ENCODE measurements at regions not wholly inside any gene's neighbourhood (a gene's known extent, or its start where the extent isn't known, plus 50 kb on each side); places are given as distances from the start of the nearest gene placed in this dataset.

GRCh38 chr2:126542247-126542646 is 113.7 kb upstream of the GYPC start:
- no peak for DNase-seq (ENCODE audit: low read depth, low spot score)

DNA sequence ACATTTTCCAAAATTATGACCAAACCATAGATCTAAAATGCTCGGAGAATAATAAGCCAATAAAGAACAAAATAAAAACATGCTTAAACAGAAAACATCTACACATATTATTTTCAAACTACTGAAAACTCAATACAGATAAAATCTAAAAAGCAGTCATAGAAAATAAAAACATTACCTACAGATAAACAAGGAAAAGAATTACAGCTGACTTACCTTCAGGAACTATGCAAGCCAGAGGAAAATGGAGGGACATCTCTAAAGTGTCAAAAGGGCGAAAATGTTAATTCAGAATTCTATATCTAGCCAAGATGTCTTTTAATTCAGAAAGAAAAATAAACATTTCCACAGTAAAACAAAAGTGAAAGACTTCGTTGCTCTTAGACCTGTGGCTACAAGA is 112.9 kb upstream of the GYPC start:
- no peak for DNase-seq (ENCODE audit: low read depth, low spot score)

DNA sequence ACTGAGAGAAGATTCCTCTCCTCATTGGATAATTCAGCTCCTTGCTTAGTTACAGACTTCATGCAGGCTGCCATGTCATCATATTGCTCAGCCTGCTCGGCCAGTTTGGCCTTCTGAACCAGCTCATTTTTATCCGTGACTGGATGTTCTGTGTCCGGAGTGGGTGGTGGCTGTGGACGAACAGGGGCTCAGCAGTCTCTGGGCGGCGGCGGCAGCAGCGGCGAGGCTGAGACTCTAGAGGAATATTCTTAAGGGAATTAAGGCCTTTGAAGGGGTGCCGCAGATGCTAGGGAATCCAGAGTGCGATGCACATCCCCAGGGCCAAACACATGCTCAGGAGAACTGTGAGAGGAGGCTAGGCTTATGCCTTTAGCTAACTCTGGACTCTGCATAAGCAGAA is 97.9 kb upstream of the GYPC start:
- DNase-seq (ENCODE audit: low read depth, low spot score), result no peak

- DNase-seq (ENCODE audit: low read depth, low spot score), result no peak
Observed at GRCh38 chr2:126568734-126569133, 87.2 kb upstream of the GYPC start.

GRCh38 chr2:126571403-126571802 is 84.6 kb upstream of the GYPC start:
- no peak for DNase-seq (ENCODE audit: low read depth, low spot score)

DNA sequence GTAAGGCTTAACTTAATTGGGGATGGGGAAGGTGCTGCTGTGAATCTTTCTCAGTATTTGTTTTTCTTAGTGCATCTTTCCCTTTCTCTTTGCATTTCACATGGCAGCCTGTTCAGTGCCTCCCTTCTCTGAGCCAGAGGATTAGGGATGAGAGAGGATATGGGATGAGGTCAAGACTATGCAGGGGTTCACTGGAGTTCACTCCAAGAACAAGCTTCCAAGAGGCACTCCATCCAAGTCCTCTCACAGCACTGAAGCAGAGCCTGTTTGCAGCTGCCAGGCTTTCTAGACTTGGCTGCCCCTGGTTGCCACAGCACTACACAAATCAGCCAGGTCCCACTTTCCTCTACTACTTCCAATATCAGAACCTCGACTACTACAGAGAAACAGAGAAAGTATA is 80.3 kb upstream of the GYPC start:
- DNase-seq (ENCODE audit: low read depth, low spot score), result no peak

DNA sequence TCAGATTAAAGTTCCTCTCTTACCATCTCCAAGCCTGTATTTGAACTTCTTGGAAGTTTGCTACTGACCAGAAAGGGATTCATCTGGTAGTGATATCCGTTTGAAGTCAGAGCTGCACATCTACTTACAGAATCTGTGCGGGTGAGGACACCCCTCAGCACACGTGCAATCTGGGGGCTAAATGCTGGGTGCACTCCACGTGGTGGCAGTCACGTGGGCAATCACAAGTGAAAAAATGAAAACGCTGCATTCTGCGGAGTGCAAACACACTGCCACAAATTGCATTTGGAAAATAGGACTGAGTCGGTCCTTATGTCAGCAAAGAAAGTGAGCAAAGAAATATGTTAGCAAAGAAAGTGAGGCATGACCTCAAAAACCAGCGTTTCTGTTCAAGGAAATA is 76.1 kb upstream of the GYPC start:
- DNase-seq (ENCODE audit: low read depth, low spot score), result no peak

DNA sequence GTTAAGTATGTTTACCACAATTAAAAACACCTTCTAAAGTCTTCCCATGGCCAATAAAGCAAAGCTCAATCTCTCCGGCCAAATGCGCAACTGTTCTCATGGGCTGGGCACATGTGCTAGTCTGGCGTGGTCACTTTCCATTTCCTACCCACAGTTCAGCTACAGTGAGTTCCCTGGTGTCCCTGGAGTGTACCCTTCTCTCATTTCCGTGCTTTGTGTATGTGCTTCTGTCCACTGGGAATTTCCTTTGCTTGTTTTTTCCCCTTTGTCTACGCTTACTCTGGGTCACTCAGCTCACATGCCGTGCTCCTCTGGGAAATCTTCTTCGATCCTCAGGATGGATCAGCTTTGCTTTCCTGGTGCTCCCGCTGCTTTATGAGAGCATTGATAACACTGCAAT is 69.6 kb upstream of the GYPC start:
- no peak for DNase-seq (ENCODE audit: low read depth, low spot score)

DNA sequence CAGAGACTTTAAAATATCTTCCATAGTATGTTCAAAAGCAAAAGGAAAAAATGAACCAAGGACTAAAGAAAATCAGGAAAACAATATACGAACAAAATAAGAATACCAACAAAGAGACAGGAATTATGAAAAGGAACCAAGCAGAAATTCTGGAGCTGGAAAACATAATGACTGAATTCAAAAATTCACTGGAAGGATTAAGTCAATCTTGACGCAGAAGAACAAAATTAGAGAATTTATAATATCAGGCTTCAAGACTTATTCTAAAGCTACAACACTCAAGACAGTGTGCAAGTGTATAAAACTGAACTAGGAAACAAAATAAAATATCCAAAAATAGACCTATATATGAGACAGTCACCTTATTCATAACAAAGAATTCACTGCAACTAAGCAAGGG is 56.9 kb upstream of the GYPC start:
- DNase-seq (ENCODE audit: low read depth, low spot score), result no peak

DNA sequence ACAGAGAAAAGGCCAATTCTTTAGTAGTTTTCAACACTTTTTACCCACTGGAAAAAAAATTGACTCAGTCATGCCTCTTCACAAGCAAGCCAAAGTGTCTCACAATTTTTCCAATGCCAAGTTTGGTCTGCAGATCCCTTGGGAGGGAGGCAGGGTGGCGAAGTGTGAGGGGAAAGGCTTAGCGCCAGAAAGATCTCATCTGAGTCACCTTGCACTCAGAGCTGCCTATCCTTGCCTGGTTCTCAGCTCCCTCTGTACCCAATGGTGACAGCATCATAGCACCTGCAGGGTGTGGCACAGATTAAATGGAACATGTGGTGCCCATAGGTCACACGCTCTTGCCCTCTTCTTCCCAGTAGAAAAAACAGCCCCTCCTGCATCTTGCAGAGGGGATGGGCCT is 55.2 kb upstream of the GYPC start:
- no peak for DNase-seq (ENCODE audit: low read depth, low spot score)

GRCh38 chr2:126602334-126602733 is 53.6 kb upstream of the GYPC start:
- no peak for DNase-seq (ENCODE audit: low read depth, low spot score)
